GM12878 (cell line): ENCODE measurements at regions not wholly inside any gene's neighbourhood (a gene's known extent, or its start where the extent isn't known, plus 50 kb on each side); places are given as distances from the start of the nearest gene placed in this dataset.

Source experiments
- ASH2L ChIP-seq: fragments of 300-600, 200-600 bp; sonication (generic); IDR thresholded peaks from 2 replicates; pipeline ENCODE4 v1.6.1; 2017; ENCODE audit warnings: low read depth, mild to moderate bottlenecking, borderline replicate concordance
- BCLAF1 ChIP-seq: fragments of 450-650 bp; IDR thresholded peaks from 2 replicates; pipeline ENCODE4 v1.6.1; 2017; ENCODE audit warnings: antibody characterized with exemption, mild to moderate bottlenecking, moderate library complexity
- CBFB ChIP-seq: IDR thresholded peaks from 2 replicates; pipeline ENCODE4 v1.6.1; 2016; ENCODE audit warnings: antibody characterized with exemption, low read depth
- CEBPB ChIP-seq, 2 experiments: fragments of 150-350 bp in 1 of 2; IDR thresholded peaks; 2 replicates each; pipeline ENCODE4 v1.6.1; 2012 to 2014; ENCODE audit warnings: low read depth in 2 of 2, low read length in 2 of 2, borderline replicate concordance in 1 of 2, inconsistent platforms in 1 of 2
- EP300 ChIP-seq, 2 experiments: fragments of 150-350 bp in 1 of 2; IDR thresholded peaks; 2 replicates each; pipeline ENCODE4 v1.6.1; 2011 to 2012; ENCODE audit warnings: low read depth in 2 of 2, low read length in 2 of 2, borderline replicate concordance in 1 of 2, improper control_type of control experiment in 1 of 2, inconsistent platforms in 1 of 2; ENCODE audit not compliant: control insufficient read depth in 1 of 2
- IKZF1 ChIP-seq: fragments of 450-650 bp; conservative IDR thresholded peaks from 2 replicates; pipeline ENCODE4 v1.6.1; 2017; ENCODE audit warnings: antibody characterized with exemption, mild to moderate bottlenecking
- IRF4 ChIP-seq: IDR thresholded peaks from 2 replicates; pipeline ENCODE4 v1.6.1; 2011; ENCODE audit warnings: low read depth, low read length
- MYC ChIP-seq: IDR thresholded peaks from 2 replicates; pipeline ENCODE4 v1.6.1; 2011; ENCODE audit warnings: mild to moderate bottlenecking, low read length, moderate library complexity, inconsistent platforms; ENCODE audit not compliant: insufficient read depth, insufficient replicate concordance, insufficient read length, severe bottlenecking
- PKNOX1 ChIP-seq: fragments of 450-650 bp; IDR thresholded peaks from 2 replicates; pipeline ENCODE4 v1.6.1; 2016; ENCODE audit warnings: mild to moderate bottlenecking
- SIX5 ChIP-seq: IDR thresholded peaks from 2 replicates; pipeline ENCODE4 v1.6.1; 2011; ENCODE audit warnings: mild to moderate bottlenecking, low read depth, low read length, moderate library complexity; ENCODE audit not compliant: severe bottlenecking
- SKIL ChIP-seq: fragments of 450-650 bp; IDR thresholded peaks from 2 replicates; pipeline ENCODE4 v1.6.1; 2017; ENCODE audit warnings: mild to moderate bottlenecking, low read depth, inconsistent platforms; ENCODE audit not compliant: poor library complexity, severe bottlenecking
- SREBF1 ChIP-seq: IDR thresholded peaks from 2 replicates; pipeline ENCODE4 v1.6.1; 2012; ENCODE audit warnings: mild to moderate bottlenecking, low read length
- USF1 ChIP-seq: IDR thresholded peaks from 2 replicates; pipeline ENCODE4 v1.6.1; 2011; ENCODE audit warnings: borderline replicate concordance, low read depth, mild to moderate bottlenecking, moderate library complexity, mixed read lengths, low read length; ENCODE audit not compliant: insufficient read depth; ENCODE audit errors: extremely low read length
- ZBTB11 ChIP-seq: fragments of 450-650 bp; formaldehyde crosslinking; IDR thresholded peaks from 2 replicates; pipeline ENCODE4 v1.5.0; 2022; ENCODE audit warnings: mild to moderate bottlenecking, missing genetic modification characterization
- ZBTB33 ChIP-seq: fragments of 450-650 bp; IDR thresholded peaks from 2 replicates; pipeline ENCODE4 v1.6.1; 2017; ENCODE audit warnings: mild to moderate bottlenecking
- ZNF207 ChIP-seq: fragments of 450-650 bp; IDR thresholded peaks from 2 replicates; pipeline ENCODE4 v1.6.1; 2014; ENCODE audit warnings: antibody characterized with exemption, mild to moderate bottlenecking, borderline replicate concordance

- TF ChIP-seq USF1 = no peak
- TF ChIP-seq PKNOX1 = no peak
- TF ChIP-seq CEBPB (IDR thresholded peaks at IDR 0.05; ENCODE audit: borderline replicate concordance in 1 of 2, low read depth in 2 of 2, low read length in 2 of 2) = no peak
- TF ChIP-seq SREBF1 = no peak
- peak; percentile 79; the same call in 1 of the 2 replicates for TF ChIP-seq IRF4
- no peak for TF ChIP-seq ZNF207
- TF ChIP-seq EP300 (IDR thresholded peaks at IDR 0.05; ENCODE audit: borderline replicate concordance in 1 of 2, control insufficient read depth in 1 of 2, low read depth in 2 of 2, low read length in 2 of 2) = peak; percentile 76 to 81; a peak in 3 of 4 replicates
- TF ChIP-seq MYC = no peak
- no peak for TF ChIP-seq SIX5
- no peak for TF ChIP-seq IKZF1
- TF ChIP-seq CBFB = no peak
- no peak for TF ChIP-seq ASH2L
- TF ChIP-seq ZBTB11 (CRISPR knock-in tag) = no peak
- TF ChIP-seq ZBTB33 = no peak
- no peak for TF ChIP-seq BCLAF1
- TF ChIP-seq SKIL = no peak
Measured at GRCh38 chr15:39453620-39454019, 127.3 kb upstream of the THBS1 start (continued).
